Caco-2 (cell line): ENCODE measurements at regions not wholly inside any gene's neighbourhood (a gene's known extent, or its start where the extent isn't known, plus 50 kb on each side); places are given as distances from the start of the nearest gene placed in this dataset.

Experiments
- BruUV-seq: library from RNA; stranded (reverse); fragments of 400-500 nt; replicated peaks from 2 replicates; lab custom pipeline; 2021; lab: Mats Ljungman, UMichigan
- CTCF ChIA-PET: fragments of 300-600 bp; sonication (Branson Sonifier 250); formaldehyde crosslinking; loops from one replicate; lab custom pipeline; 2022; ENCODE audit warnings: antibody characterized with exemption; lab: Charles Lee
- POLR2A ChIA-PET: fragments of 300-600 bp; sonication (Branson Sonifier 250); formaldehyde crosslinking; loops from one replicate; lab custom pipeline; 2022; ENCODE audit warnings: antibody characterized with exemption; lab: Charles Lee
- DNase-seq, 2 experiments: peaks; one replicate each; pipeline versions ENCODE4 v3.0.0 to v3.0.0-alpha.2; 2020 to 2022
- H3K27me3 ChIP-seq: replicated peaks from 2 replicates; pipeline ENCODE4 v1.6.0; 2011; ENCODE audit warnings: low read length; ENCODE audit not compliant: control insufficient read depth, insufficient read depth
- H3K36me3 ChIP-seq: 2 replicates; pipeline ENCODE4 v1.5.1; 2011; ENCODE audit warnings: low read length; ENCODE audit not compliant: control insufficient read depth, insufficient read depth
- H3K4me1 ChIP-seq: fragments of 250-450 bp; sonication (Bioruptor Pico); 2 replicates; pipeline ENCODE4 v1.5.1; 2020; ENCODE audit warnings: mild to moderate bottlenecking
- H3K4me3 ChIP-seq: 2 replicates; pipeline ENCODE4 v1.5.1; 2011; ENCODE audit warnings: low read depth, mild to moderate bottlenecking, control low read depth, low read length
- H3K9me3 ChIP-seq: fragments of 250-450 bp; sonication (Bioruptor Pico); 2 replicates; pipeline ENCODE4 v1.5.1; 2020; ENCODE audit warnings: mild to moderate bottlenecking, moderate library complexity
- H3K27ac Mint-ChIP-seq: one replicate; pipeline ENCODE4 v1.8.0; 2022; ENCODE audit warnings: mixed read lengths; ENCODE audit not compliant: unreplicated experiment
- H3K27me3 Mint-ChIP-seq: one replicate; pipeline ENCODE4 v1.8.0; 2022; ENCODE audit warnings: mixed read lengths; ENCODE audit not compliant: insufficient read depth, unreplicated experiment
- H3K36me3 Mint-ChIP-seq: one replicate; pipeline ENCODE4 v1.8.0; 2022; ENCODE audit warnings: mild to moderate bottlenecking, mixed read lengths; ENCODE audit not compliant: insufficient read depth, unreplicated experiment
- H3K4me1 Mint-ChIP-seq: one replicate; pipeline ENCODE4 v1.8.0; 2022; ENCODE audit warnings: low read depth, mixed read lengths; ENCODE audit not compliant: unreplicated experiment
- H3K4me3 Mint-ChIP-seq: one replicate; pipeline ENCODE4 v1.8.0; 2022; ENCODE audit warnings: mild to moderate bottlenecking, moderate library complexity, mixed read lengths; ENCODE audit not compliant: unreplicated experiment
- H3K9me3 Mint-ChIP-seq: one replicate; pipeline ENCODE4 v1.8.0; 2022; ENCODE audit warnings: mixed read lengths; ENCODE audit not compliant: unreplicated experiment
- intact Hi-C: fragments of 100-400 bp; cut with micrococcal nuclease; formaldehyde crosslinking; loops from one replicate; pipeline ENCODE4 v1.10.0; 2022; ENCODE audit not compliant: unreplicated experiment
- TF ChIP-seq, protein P1 (sequence below), 2 experiments: fragments of 200-600 bp in 1 of 2; IDR thresholded peaks; 1 replicate in 1 of 2; 2 replicates in 1 of 2; pipeline versions ENCODE4 v1.5.1 to v1.8.0; 2011 to 2022; ENCODE audit warnings: antibody characterized with exemption in 1 of 2, control low read depth in 1 of 2, inconsistent platforms in 1 of 2, low read depth in 1 of 2, low read length in 1 of 2, mild to moderate bottlenecking in 1 of 2, moderate library complexity in 1 of 2; ENCODE audit not compliant: insufficient read depth in 1 of 2, severe bottlenecking in 1 of 2, unreplicated experiment in 1 of 2

DNA sequence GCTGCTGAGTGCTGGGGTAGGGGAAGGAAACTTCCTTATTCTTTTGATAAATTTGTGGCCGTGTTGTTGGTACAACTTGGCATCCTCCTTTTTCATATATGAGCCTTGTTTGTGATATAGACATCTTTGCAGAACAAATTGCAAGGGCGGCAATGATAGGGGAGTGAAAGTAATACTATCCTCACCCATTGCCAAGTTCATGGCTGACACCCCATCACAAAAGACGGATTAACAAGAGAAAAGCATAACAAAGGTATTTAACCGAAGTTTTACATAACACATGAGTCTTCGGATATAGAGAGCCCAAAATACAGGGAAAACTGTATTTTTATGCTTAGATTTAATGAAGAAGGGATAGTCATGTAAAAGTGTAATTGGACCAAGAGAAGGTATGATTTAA lies 86.3 kb upstream of the TMPRSS2 start:
- Mint-ChIP-seq H3K36me3 (peaks cover 11% of the 10 kb centered on the region), H3K27me3 (no peaks in the 10 kb centered on the region), H3K9me3 (no peaks in the 10 kb centered on the region), H3K4me1 (peaks cover 39% of the 10 kb centered on the region), H3K4me3 (peak overlapping the region; percentile 15), H3K27ac (peak overlapping the region; percentile 93)
- Histone ChIP-seq H3K36me3 (no peaks in the 10 kb centered on the region; the same call in 1 of the 2 replicates), H3K9me3 (no peaks in the 10 kb centered on the region), H3K4me3 (no peak overlapping the region), H3K27me3 (no peaks in the 10 kb centered on the region), H3K4me1 (peaks cover 50% of the 10 kb centered on the region)
- ChIA-PET POLR2A (no interaction called here), CTCF (interaction anchor here (1.0 to 1.1 kb wide), 2 partner anchors 18 to 222 kb away, joined by 4 to 8 read pairs; no protein-coding TSS in a partner anchor)
- no TSS peak for BruUV-seq
- TF ChIP-seq, protein P1, sequence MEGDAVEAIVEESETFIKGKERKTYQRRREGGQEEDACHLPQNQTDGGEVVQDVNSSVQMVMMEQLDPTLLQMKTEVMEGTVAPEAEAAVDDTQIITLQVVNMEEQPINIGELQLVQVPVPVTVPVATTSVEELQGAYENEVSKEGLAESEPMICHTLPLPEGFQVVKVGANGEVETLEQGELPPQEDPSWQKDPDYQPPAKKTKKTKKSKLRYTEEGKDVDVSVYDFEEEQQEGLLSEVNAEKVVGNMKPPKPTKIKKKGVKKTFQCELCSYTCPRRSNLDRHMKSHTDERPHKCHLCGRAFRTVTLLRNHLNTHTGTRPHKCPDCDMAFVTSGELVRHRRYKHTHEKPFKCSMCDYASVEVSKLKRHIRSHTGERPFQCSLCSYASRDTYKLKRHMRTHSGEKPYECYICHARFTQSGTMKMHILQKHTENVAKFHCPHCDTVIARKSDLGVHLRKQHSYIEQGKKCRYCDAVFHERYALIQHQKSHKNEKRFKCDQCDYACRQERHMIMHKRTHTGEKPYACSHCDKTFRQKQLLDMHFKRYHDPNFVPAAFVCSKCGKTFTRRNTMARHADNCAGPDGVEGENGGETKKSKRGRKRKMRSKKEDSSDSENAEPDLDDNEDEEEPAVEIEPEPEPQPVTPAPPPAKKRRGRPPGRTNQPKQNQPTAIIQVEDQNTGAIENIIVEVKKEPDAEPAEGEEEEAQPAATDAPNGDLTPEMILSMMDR (IDR thresholded peaks at IDR 0.05; ENCODE audit: insufficient read depth in 1 of 2, low read depth in 1 of 2, low read length in 1 of 2, severe bottlenecking in 1 of 2, unreplicated experiment in 1 of 2): no peak
- DNase-seq: no peak
- intact Hi-C loops: loop anchor here (5.0 kb wide), 1 partner anchor 37 kb away; no protein-coding TSS in a partner anchor

DNA sequence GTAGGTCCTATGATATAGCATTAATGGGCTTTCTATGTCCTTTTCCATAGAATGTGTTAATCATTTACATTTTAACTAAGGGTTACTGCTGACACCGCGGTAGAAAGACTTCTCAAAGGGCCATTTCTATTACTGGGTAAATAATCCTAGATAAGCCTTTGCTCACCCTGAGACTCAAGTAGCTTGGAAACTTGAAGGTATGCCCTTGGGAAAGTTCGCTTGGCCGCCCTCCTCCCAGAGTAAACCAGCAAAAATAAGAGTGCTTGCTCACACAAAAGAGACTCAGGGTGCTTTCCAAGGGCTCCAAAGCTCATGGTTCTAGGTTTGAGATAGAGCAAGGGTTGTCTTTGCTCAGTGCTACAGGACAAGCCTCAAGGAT lies 85.8 kb upstream of the TMPRSS2 start:
- Mint-ChIP-seq H3K4me3 (peak overlapping the region; percentile 15), H3K27me3 (no peaks in the 10 kb centered on the region), H3K27ac (peak overlapping the region; percentile 93), H3K36me3 (peaks cover 10% of the 10 kb centered on the region), H3K9me3 (no peaks in the 10 kb centered on the region), H3K4me1 (peaks cover 39% of the 10 kb centered on the region)
- intact Hi-C loops: loop anchor here (1.0 to 5.0 kb wide), 6 partner anchors 10 to 271 kb away; no protein-coding TSS in a partner anchor
- Histone ChIP-seq H3K36me3 (no peaks in the 10 kb centered on the region), H3K9me3 (no peaks in the 10 kb centered on the region), H3K27me3 (no peaks in the 10 kb centered on the region), H3K4me3 (no peak overlapping the region), H3K4me1 (peaks cover 46% of the 10 kb centered on the region)
- POLR2A ChIA-PET: no interaction called here
- peak; percentile 75 to 82 for DNase-seq
- TSS peak; percentile 49 for BruUV-seq
- TF ChIP-seq, protein P1 (IDR thresholded peaks at IDR 0.05; ENCODE audit: insufficient read depth in 1 of 2, low read depth in 1 of 2, low read length in 1 of 2, severe bottlenecking in 1 of 2, unreplicated experiment in 1 of 2): no peak
- CTCF ChIA-PET: interaction anchor here (1.0 to 1.1 kb wide), 2 partner anchors 18 to 223 kb away, joined by 4 to 8 read pairs; no protein-coding TSS in a partner anchor

DNA sequence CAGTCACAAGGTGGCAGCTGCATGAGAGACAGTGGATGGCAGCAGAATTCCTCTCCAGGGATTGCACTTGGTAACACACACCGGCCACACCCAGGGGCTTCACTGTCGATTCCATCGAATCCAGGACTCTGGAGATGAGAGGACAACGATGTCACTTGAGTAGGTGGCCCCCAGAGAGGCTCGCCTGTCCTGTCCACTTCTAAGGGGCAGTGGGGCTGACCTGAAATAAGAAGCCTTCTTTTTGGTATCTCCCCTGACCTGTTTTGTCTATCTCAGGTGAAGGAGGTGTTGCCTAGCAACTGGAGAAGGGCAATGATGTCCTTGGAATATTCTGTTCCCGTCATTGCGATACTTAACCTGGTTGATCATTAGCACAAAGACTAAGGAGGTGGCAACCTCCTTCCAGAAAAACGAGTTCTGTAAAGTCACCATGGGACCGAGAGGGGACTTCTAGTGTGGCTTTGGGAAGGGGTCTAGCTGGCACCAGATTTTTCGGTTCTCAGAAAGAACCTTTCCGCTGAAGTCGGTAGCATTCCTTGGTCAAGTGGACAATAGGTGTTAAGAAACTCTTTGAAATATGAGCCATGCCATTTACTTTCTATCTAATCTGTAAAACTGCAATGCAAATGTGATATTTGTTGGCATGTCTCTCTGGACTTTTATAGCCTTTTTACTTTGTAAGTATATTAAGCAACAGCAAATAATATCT lies 85.2 kb upstream of the TMPRSS2 start:
- Histone ChIP-seq H3K9me3 (peaks cover 2% of the 10 kb centered on the region; the same call in 1 of the 2 replicates), H3K4me3 (no peak overlapping the region), H3K4me1 (peaks cover 47% of the 10 kb centered on the region), H3K36me3 (no peaks in the 10 kb centered on the region), H3K27me3 (no peaks in the 10 kb centered on the region)
- Mint-ChIP-seq H3K4me3 (peak overlapping the region; percentile 15), H3K9me3 (no peaks in the 10 kb centered on the region), H3K27me3 (no peaks in the 10 kb centered on the region), H3K4me1 (peaks cover 39% of the 10 kb centered on the region), H3K27ac (peak overlapping the region; percentile 93), H3K36me3 (peaks cover 7% of the 10 kb centered on the region)
- BruUV-seq: no TSS peak
- CTCF ChIA-PET: interaction anchor here (1.0 to 1.1 kb wide), 2 partner anchors 19 to 223 kb away, joined by 4 to 8 read pairs; no protein-coding TSS in a partner anchor
- DNase-seq: peak; percentile 84 to 85
- POLR2A ChIA-PET: no interaction called here
- TF ChIP-seq, protein P1 (IDR thresholded peaks at IDR 0.05; ENCODE audit: insufficient read depth in 1 of 2, low read depth in 1 of 2, low read length in 1 of 2, severe bottlenecking in 1 of 2, unreplicated experiment in 1 of 2): no peak
- intact Hi-C loops: loop anchor here (1.0 to 5.0 kb wide), 6 partner anchors 10 to 271 kb away; no protein-coding TSS in a partner anchor
